Activated gamma-delta T cell treated with Interleukin-2 at 50 U/mL for 16 hours (primary cell): ENCODE measurements at regions not wholly inside any gene's neighbourhood (a gene's known extent, or its start where the extent isn't known, plus 50 kb on each side); places are given as distances from the start of the nearest gene placed in this dataset.

Experiments
- DNase-seq: peaks from one replicate; pipeline ENCODE4 v3.0.0-alpha.2; 2020

- DNase-seq, result no peak
Observed at GRCh38 chr18:78085241-78086185, 835.9 kb downstream of the GALR1 start.

- no peak for DNase-seq
Observed at GRCh38 chr18:78086931-78087330, 837.3 kb downstream of the GALR1 start.

GRCh38 chr18:78087338-78087737, 837.7 kb downstream of the GALR1 start:
- no peak for DNase-seq

GRCh38 chr18:78090584-78090983, 840.9 kb downstream of the GALR1 start:
- DNase-seq, result no peak

GRCh38 chr18:78092901-78093300, 843.3 kb downstream of the GALR1 start:
- DNase-seq, result no peak

GRCh38 chr18:78099979-78100588, 850.4 kb downstream of the GALR1 start:
- DNase-seq, result no peak

- DNase-seq, result no peak
Observed at GRCh38 chr18:78101091-78101490, 851.4 kb downstream of the GALR1 start.

GRCh38 chr18:78102135-78102534, 852.5 kb downstream of the GALR1 start:
- no peak for DNase-seq

- no peak for DNase-seq
Observed at GRCh38 chr18:78105611-78106010, 856.0 kb downstream of the GALR1 start.

GRCh38 chr18:78106946-78107345, 857.3 kb downstream of the GALR1 start:
- no peak for DNase-seq

GRCh38 chr18:78107363-78107762, 857.7 kb downstream of the GALR1 start:
- DNase-seq, result no peak

GRCh38 chr18:78108554-78108953, 858.9 kb downstream of the GALR1 start:
- no peak for DNase-seq

GRCh38 chr18:78113136-78113939, 863.7 kb downstream of the GALR1 start:
- DNase-seq, result no peak

- DNase-seq, result no peak
Observed at GRCh38 chr18:78113940-78114251, 864.2 kb downstream of the GALR1 start.

GRCh38 chr18:78115896-78116561, 863.6 kb upstream of the SALL3 start:
- no peak for DNase-seq

GRCh38 chr18:78123144-78123909, 856.3 kb upstream of the SALL3 start:
- DNase-seq, result no peak

- no peak for DNase-seq
Observed at GRCh38 chr18:78123926-78124797, 855.5 kb upstream of the SALL3 start.

- no peak for DNase-seq
Observed at GRCh38 chr18:78125206-78125896, 854.3 kb upstream of the SALL3 start.

GRCh38 chr18:78126106-78126505, 853.5 kb upstream of the SALL3 start:
- DNase-seq, result no peak

- DNase-seq, result no peak
Observed at GRCh38 chr18:78126536-78126935, 853.1 kb upstream of the SALL3 start.

- DNase-seq, result no peak
Observed at GRCh38 chr18:78127041-78127440, 852.6 kb upstream of the SALL3 start.
